Caco-2 (cell line): ENCODE measurements at regions not wholly inside any gene's neighbourhood (a gene's known extent, or its start where the extent isn't known, plus 50 kb on each side); places are given as distances from the start of the nearest gene placed in this dataset.

Source experiments
- BruUV-seq: library from RNA; stranded (reverse); fragments of 400-500 nt; replicated peaks from 2 replicates; lab custom pipeline; 2021; lab: Mats Ljungman, UMichigan
- CTCF ChIA-PET: fragments of 300-600 bp; sonication (Branson Sonifier 250); formaldehyde crosslinking; loops from one replicate; lab custom pipeline; 2022; ENCODE audit warnings: antibody characterized with exemption; lab: Charles Lee
- POLR2A ChIA-PET: fragments of 300-600 bp; sonication (Branson Sonifier 250); formaldehyde crosslinking; loops from one replicate; lab custom pipeline; 2022; ENCODE audit warnings: antibody characterized with exemption; lab: Charles Lee
- DNase-seq, 2 experiments: peaks; one replicate each; pipeline versions ENCODE4 v3.0.0 to v3.0.0-alpha.2; 2020 to 2022
- H3K27me3 ChIP-seq: replicated peaks from 2 replicates; pipeline ENCODE4 v1.6.0; 2011; ENCODE audit warnings: low read length; ENCODE audit not compliant: control insufficient read depth, insufficient read depth
- H3K36me3 ChIP-seq: 2 replicates; pipeline ENCODE4 v1.5.1; 2011; ENCODE audit warnings: low read length; ENCODE audit not compliant: control insufficient read depth, insufficient read depth
- H3K4me1 ChIP-seq: fragments of 250-450 bp; sonication (Bioruptor Pico); 2 replicates; pipeline ENCODE4 v1.5.1; 2020; ENCODE audit warnings: mild to moderate bottlenecking
- H3K4me3 ChIP-seq: 2 replicates; pipeline ENCODE4 v1.5.1; 2011; ENCODE audit warnings: low read depth, mild to moderate bottlenecking, control low read depth, low read length
- H3K9me3 ChIP-seq: fragments of 250-450 bp; sonication (Bioruptor Pico); 2 replicates; pipeline ENCODE4 v1.5.1; 2020; ENCODE audit warnings: mild to moderate bottlenecking, moderate library complexity
- H3K27ac Mint-ChIP-seq: one replicate; pipeline ENCODE4 v1.8.0; 2022; ENCODE audit warnings: mixed read lengths; ENCODE audit not compliant: unreplicated experiment
- H3K27me3 Mint-ChIP-seq: one replicate; pipeline ENCODE4 v1.8.0; 2022; ENCODE audit warnings: mixed read lengths; ENCODE audit not compliant: insufficient read depth, unreplicated experiment
- H3K36me3 Mint-ChIP-seq: one replicate; pipeline ENCODE4 v1.8.0; 2022; ENCODE audit warnings: mild to moderate bottlenecking, mixed read lengths; ENCODE audit not compliant: insufficient read depth, unreplicated experiment
- H3K4me1 Mint-ChIP-seq: one replicate; pipeline ENCODE4 v1.8.0; 2022; ENCODE audit warnings: low read depth, mixed read lengths; ENCODE audit not compliant: unreplicated experiment
- H3K4me3 Mint-ChIP-seq: one replicate; pipeline ENCODE4 v1.8.0; 2022; ENCODE audit warnings: mild to moderate bottlenecking, moderate library complexity, mixed read lengths; ENCODE audit not compliant: unreplicated experiment
- H3K9me3 Mint-ChIP-seq: one replicate; pipeline ENCODE4 v1.8.0; 2022; ENCODE audit warnings: mixed read lengths; ENCODE audit not compliant: unreplicated experiment
- CTCF ChIP-seq, 2 experiments: fragments of 200-600 bp in 1 of 2; IDR thresholded peaks; 1 replicate in 1 of 2; 2 replicates in 1 of 2; pipeline versions ENCODE4 v1.5.1 to v1.8.0; 2011 to 2022; ENCODE audit warnings: antibody characterized with exemption in 1 of 2, control low read depth in 1 of 2, inconsistent platforms in 1 of 2, low read depth in 1 of 2, low read length in 1 of 2, mild to moderate bottlenecking in 1 of 2, moderate library complexity in 1 of 2; ENCODE audit not compliant: insufficient read depth in 1 of 2, severe bottlenecking in 1 of 2, unreplicated experiment in 1 of 2
- intact Hi-C: fragments of 100-400 bp; cut with micrococcal nuclease; formaldehyde crosslinking; loops from one replicate; pipeline ENCODE4 v1.10.0; 2022; ENCODE audit not compliant: unreplicated experiment

- H3K9me3 Mint-ChIP-seq, result peaks cover 45% of the 10 kb centered on the region
- CTCF ChIA-PET, result no interaction called here
- peaks cover 7% of the 10 kb centered on the region for H3K4me1 Mint-ChIP-seq
- POLR2A ChIA-PET, result no interaction called here
- no peak overlapping the region for H3K4me3 Mint-ChIP-seq
- H3K9me3 ChIP-seq, result peaks cover 12% of the 10 kb centered on the region
- no peaks in the 10 kb centered on the region for H3K27me3 ChIP-seq
- H3K27me3 Mint-ChIP-seq, result no peaks in the 10 kb centered on the region
- intact Hi-C loops, result no loop called here
- no TSS peak for BruUV-seq
- H3K4me3 ChIP-seq, result no peak overlapping the region
- no peak overlapping the region for H3K27ac Mint-ChIP-seq
- DNase-seq, result no peak
- TF ChIP-seq CTCF (IDR thresholded peaks at IDR 0.05; ENCODE audit: insufficient read depth in 1 of 2, low read depth in 1 of 2, low read length in 1 of 2, severe bottlenecking in 1 of 2, unreplicated experiment in 1 of 2), result no peak
- peaks cover 3% of the 10 kb centered on the region for H3K36me3 ChIP-seq
- peaks cover 6% of the 10 kb centered on the region for H3K36me3 Mint-ChIP-seq
- H3K4me1 ChIP-seq, result no peaks in the 10 kb centered on the region
Observed at GRCh38 chr7:17460665-17461064, 162.2 kb downstream of the AHR start.

- no TSS peak for BruUV-seq
- TF ChIP-seq CTCF (IDR thresholded peaks at IDR 0.05; ENCODE audit: insufficient read depth in 1 of 2, low read depth in 1 of 2, low read length in 1 of 2, severe bottlenecking in 1 of 2, unreplicated experiment in 1 of 2), result no peak
- peaks cover 45% of the 10 kb centered on the region for H3K9me3 Mint-ChIP-seq
- H3K27me3 Mint-ChIP-seq, result no peaks in the 10 kb centered on the region
- H3K4me3 Mint-ChIP-seq, result no peak overlapping the region
- Histone ChIP-seq H3K27me3 (no peaks in the 10 kb centered on the region), H3K4me3 (no peak overlapping the region), H3K9me3 (peaks cover 12% of the 10 kb centered on the region), H3K4me1 (no peaks in the 10 kb centered on the region), H3K36me3 (peaks cover 3% of the 10 kb centered on the region)
- H3K4me1 Mint-ChIP-seq, result peaks cover 7% of the 10 kb centered on the region
- CTCF ChIA-PET, result no interaction called here
- no peak overlapping the region for H3K27ac Mint-ChIP-seq
- POLR2A ChIA-PET, result no interaction called here
- DNase-seq, result peak in 1 of 2 experiments; percentile 18
- intact Hi-C loops, result no loop called here
- H3K36me3 Mint-ChIP-seq, result peaks cover 6% of the 10 kb centered on the region
Observed at GRCh38 chr7:17462131-17462631, 163.7 kb downstream of the AHR start.

GRCh38 chr7:17463511-17464085 lies 165.1 kb downstream of the AHR start:
- Mint-ChIP-seq H3K36me3 (no peaks in the 10 kb centered on the region), H3K27ac (no peak overlapping the region), H3K27me3 (no peaks in the 10 kb centered on the region), H3K4me3 (no peak overlapping the region), H3K4me1 (peaks cover 2% of the 10 kb centered on the region), H3K9me3 (peaks cover 32% of the 10 kb centered on the region)
- ChIA-PET CTCF (no interaction called here), POLR2A (no interaction called here)
- no TSS peak for BruUV-seq
- intact Hi-C loops, result no loop called here
- no peaks in the 10 kb centered on the region for H3K27me3 ChIP-seq
- peaks cover 4% of the 10 kb centered on the region; the same call in 1 of the 2 replicates for H3K9me3 ChIP-seq
- peaks cover 3% of the 10 kb centered on the region; the same call in 1 of the 2 replicates for H3K36me3 ChIP-seq
- H3K4me3 ChIP-seq, result no peak overlapping the region
- no peak for TF ChIP-seq CTCF (IDR thresholded peaks at IDR 0.05; ENCODE audit: insufficient read depth in 1 of 2, low read depth in 1 of 2, low read length in 1 of 2, severe bottlenecking in 1 of 2, unreplicated experiment in 1 of 2)
- no peaks in the 10 kb centered on the region for H3K4me1 ChIP-seq
- DNase-seq, result no peak
